ENCODE measurements at regions not wholly inside any gene's neighbourhood (a gene's known extent, or its start where the extent isn't known, plus 50 kb on each side); places are given as distances from the start of the nearest gene placed in this dataset.

DNA sequence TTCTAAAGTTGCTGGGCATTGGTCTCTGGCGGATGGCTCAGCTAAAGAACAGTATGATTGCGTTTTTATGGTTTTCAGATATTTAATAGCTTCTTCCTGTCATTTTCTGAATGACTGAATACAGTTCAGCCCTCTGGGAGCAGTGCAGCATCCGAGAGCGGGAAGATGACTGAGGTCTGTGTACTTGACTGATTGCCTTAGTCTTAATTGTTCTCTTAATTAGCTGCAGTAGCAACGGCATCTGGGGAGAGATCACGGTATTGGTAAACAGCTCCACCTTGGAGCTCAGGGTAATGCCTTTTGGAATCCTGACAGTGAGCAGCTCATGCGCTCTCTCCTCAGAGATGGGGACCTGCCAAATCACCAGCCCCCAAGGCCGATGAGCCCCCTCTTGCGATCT, 481.4 kb upstream of the SPRED2 start:
- TF ChIP-seq TBL1XR1 (IDR thresholded peaks at IDR 0.05; ENCODE audit: borderline replicate concordance, low read length, partially characterized antibody): no peak
- TF ChIP-seq TP53 (CRISPR knock-in tag; conservative IDR thresholded peaks at IDR 0.05): no peak
- no peak for TF ChIP-seq GTF2F1 (IDR thresholded peaks at IDR 0.05; ENCODE audit: low read length)
- TF ChIP-seq, protein P1, sequence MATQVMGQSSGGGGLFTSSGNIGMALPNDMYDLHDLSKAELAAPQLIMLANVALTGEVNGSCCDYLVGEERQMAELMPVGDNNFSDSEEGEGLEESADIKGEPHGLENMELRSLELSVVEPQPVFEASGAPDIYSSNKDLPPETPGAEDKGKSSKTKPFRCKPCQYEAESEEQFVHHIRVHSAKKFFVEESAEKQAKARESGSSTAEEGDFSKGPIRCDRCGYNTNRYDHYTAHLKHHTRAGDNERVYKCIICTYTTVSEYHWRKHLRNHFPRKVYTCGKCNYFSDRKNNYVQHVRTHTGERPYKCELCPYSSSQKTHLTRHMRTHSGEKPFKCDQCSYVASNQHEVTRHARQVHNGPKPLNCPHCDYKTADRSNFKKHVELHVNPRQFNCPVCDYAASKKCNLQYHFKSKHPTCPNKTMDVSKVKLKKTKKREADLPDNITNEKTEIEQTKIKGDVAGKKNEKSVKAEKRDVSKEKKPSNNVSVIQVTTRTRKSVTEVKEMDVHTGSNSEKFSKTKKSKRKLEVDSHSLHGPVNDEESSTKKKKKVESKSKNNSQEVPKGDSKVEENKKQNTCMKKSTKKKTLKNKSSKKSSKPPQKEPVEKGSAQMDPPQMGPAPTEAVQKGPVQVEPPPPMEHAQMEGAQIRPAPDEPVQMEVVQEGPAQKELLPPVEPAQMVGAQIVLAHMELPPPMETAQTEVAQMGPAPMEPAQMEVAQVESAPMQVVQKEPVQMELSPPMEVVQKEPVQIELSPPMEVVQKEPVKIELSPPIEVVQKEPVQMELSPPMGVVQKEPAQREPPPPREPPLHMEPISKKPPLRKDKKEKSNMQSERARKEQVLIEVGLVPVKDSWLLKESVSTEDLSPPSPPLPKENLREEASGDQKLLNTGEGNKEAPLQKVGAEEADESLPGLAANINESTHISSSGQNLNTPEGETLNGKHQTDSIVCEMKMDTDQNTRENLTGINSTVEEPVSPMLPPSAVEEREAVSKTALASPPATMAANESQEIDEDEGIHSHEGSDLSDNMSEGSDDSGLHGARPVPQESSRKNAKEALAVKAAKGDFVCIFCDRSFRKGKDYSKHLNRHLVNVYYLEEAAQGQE (IDR thresholded peaks at IDR 0.05; ENCODE audit: borderline replicate concordance in 1 of 2, low read depth in 1 of 2, low read length in 2 of 2): no peak
- TF ChIP-seq POLR2AphosphoS5 (IDR thresholded peaks at IDR 0.05; ENCODE audit: low read depth, low read length): no peak
